ENCODE measurements at regions not wholly inside any gene's neighbourhood (a gene's known extent, or its start where the extent isn't known, plus 50 kb on each side); places are given as distances from the start of the nearest gene placed in this dataset.

DNA sequence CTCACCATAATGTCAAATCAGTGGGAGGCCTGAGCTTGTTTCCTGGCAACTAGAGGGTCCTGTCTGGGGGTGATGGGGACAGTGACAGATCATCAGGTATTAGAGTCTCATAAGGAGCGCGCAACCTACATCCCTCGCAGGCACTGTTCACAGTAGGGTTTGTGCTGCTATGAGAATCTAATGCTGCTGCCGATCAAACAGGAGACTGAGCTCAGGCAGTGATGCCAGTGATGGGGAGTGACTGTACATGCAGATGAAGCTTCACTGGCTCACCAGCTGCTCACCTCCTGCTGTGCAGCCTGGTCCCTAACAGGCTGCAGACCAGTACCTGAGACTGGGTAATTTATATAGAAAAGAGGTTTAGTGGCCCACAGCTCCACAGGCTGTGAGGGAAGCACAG, 147.3 kb downstream of the TTLL2 start:
- ChIA-PET CTCF (no interaction called here), POLR2A (no interaction called here)
- TF ChIP-seq CTCF (IDR thresholded peaks at IDR 0.05; ENCODE audit: control extremely low read depth, extremely low read depth, low read depth, missing control alignments), result no peak
- no peak for DNase-seq (ENCODE audit: extremely low spot score)

- ChIA-PET POLR2A (no interaction called here), CTCF (no interaction called here)
- no peak for DNase-seq (ENCODE audit: extremely low spot score)
- TF ChIP-seq CTCF (IDR thresholded peaks at IDR 0.05; ENCODE audit: control extremely low read depth, extremely low read depth, low read depth, missing control alignments), result no peak
These were observed 148.0 kb downstream of the TTLL2 start for GRCh38 chr6:167472880-167473279.

GRCh38 chr6:167474171-167474570, 149.3 kb downstream of the TTLL2 start:
- ChIA-PET CTCF (no interaction called here), POLR2A (no interaction called here)
- TF ChIP-seq CTCF (IDR thresholded peaks at IDR 0.05; ENCODE audit: control extremely low read depth, extremely low read depth, low read depth, missing control alignments), result no peak
- no peak for DNase-seq (ENCODE audit: extremely low spot score)

DNA sequence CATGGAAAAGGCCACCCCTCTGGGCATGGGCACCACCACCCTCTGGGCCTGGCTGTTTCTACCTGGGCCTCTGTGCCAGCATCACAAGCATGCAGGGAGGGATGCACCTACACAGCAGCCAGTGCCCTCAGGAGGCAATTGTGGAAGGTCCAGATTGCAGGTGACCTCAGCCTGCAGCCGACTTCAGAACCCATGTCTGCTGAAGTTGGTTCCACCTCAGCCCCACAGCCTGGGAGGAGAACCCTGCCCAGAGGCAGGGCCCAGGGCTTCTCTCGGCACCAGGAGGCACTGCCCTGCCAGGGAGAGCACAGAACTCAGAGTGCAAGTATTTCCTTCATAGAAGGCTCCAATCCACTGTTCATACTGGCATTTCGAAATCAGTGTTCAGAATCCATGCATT, 149.8 kb downstream of the TTLL2 start:
- TF ChIP-seq CTCF (IDR thresholded peaks at IDR 0.05; ENCODE audit: control extremely low read depth, extremely low read depth, low read depth, missing control alignments), result no peak

GRCh38 chr6:167475947-167476346, 151.1 kb downstream of the TTLL2 start:
- ChIA-PET POLR2A (no interaction called here), CTCF (interaction anchor here (1.1 to 1.3 kb wide), 2 partner anchors 9 kb away, joined by 3 to 4 read pairs; no protein-coding TSS in a partner anchor)
- no peak for TF ChIP-seq CTCF (IDR thresholded peaks at IDR 0.05; ENCODE audit: control extremely low read depth, extremely low read depth, low read depth, missing control alignments)
- no peak for DNase-seq (ENCODE audit: extremely low spot score)

More for the DNA sequence above, 149.8 kb downstream of the TTLL2 start:
- no peak for DNase-seq (ENCODE audit: extremely low spot score)
- POLR2A ChIA-PET, result no interaction called here
- CTCF ChIA-PET, result no interaction called here

- ChIA-PET CTCF (interaction anchor here (1.3 kb wide), 1 partner anchor 10 kb away, joined by 3 read pairs; no protein-coding TSS in a partner anchor), POLR2A (no interaction called here)
- no peak for TF ChIP-seq CTCF (IDR thresholded peaks at IDR 0.05; ENCODE audit: control extremely low read depth, extremely low read depth, low read depth, missing control alignments)
- no peak for DNase-seq (ENCODE audit: extremely low spot score)
These were observed 152.1 kb downstream of the TTLL2 start for GRCh38 chr6:167476844-167477595.

All from GM10248 (cell line).